Gastrocnemius medialis (tissue), 4 donors: ENCODE measurements at regions not wholly inside any gene's neighbourhood (a gene's known extent, or its start where the extent isn't known, plus 50 kb on each side); places are given as distances from the start of the nearest gene placed in this dataset.

ENCODE experiments used
- CTCF ChIP-seq, 5 experiments: fragments of 450-650 bp in 3 of 5; fragments of 200-600 bp in 2 of 5; sonication (generic) in 2 of 5; IDR thresholded peaks in 4 of 5; conservative IDR thresholded peaks in 1 of 5; 1 replicate in 4 of 5; 2 replicates in 1 of 5; pipeline ENCODE4 v1.5.1; 2016 to 2019; ENCODE audit warnings: antibody characterized with exemption in 5 of 5, mild to moderate bottlenecking in 3 of 5, moderate library complexity in 3 of 5
- POLR2A ChIP-seq, 2 donors: fragments of 450-650 bp; IDR thresholded peaks; one replicate each; pipeline ENCODE4 v1.6.1; 2017; ENCODE audit warnings: antibody characterized with exemption in 2 of 2, mild to moderate bottlenecking in 2 of 2, moderate library complexity in 2 of 2

- TF ChIP-seq CTCF (IDR thresholded peaks at IDR 0.05 in 4 of 5, conservative IDR thresholded peaks at IDR 0.05 in 1 of 5) (no peak), POLR2A (IDR thresholded peaks at IDR 0.05) (no peak)
Observed at GRCh38 chr16:56019274-56019673, 144.1 kb upstream of the CES5A start.
